ENCODE measurements at regions not wholly inside any gene's neighbourhood (a gene's known extent, or its start where the extent isn't known, plus 50 kb on each side); places are given as distances from the start of the nearest gene placed in this dataset.

GRCh38 chr4:98193459-98194105 lies 50.3 kb upstream of the STPG2 start:
- TF ChIP-seq EZH2 (IDR thresholded peaks at IDR 0.05; ENCODE audit: borderline replicate concordance, low read length): no peak
- TF ChIP-seq CTCF (conservative IDR thresholded peaks at IDR 0.05 in 1 of 2, IDR thresholded peaks at IDR 0.05 in 1 of 2; ENCODE audit: extremely low read depth in 1 of 2, insufficient read depth in 1 of 2, low read depth in 1 of 2, low read length in 2 of 2): no peak

All from mammary epithelial cell (primary cell).